OCI-LY3 (cell line): ENCODE measurements at regions not wholly inside any gene's neighbourhood (a gene's known extent, or its start where the extent isn't known, plus 50 kb on each side); places are given as distances from the start of the nearest gene placed in this dataset.
"Not testable (repeated sequence)": the region's sequence is repeated elsewhere in the genome, so short reads cannot be mapped to it uniquely, and the experiment has no call there.

ENCODE experiments used
- H2AFZ ChIP-seq: fragments of 200-600, 300-600 bp; shearing (Covaris generic); 2 replicates; pipeline ENCODE4 v1.6.0; 2014; ENCODE audit warnings: antibody characterized with exemption, low read depth, low read length
- H3K27ac ChIP-seq: fragments of 200-600, 300-600 bp; sonication (generic); 2 replicates; pipeline ENCODE4 v1.5.1; 2014; ENCODE audit warnings: mild to moderate bottlenecking, low read length, moderate library complexity, mixed read lengths
- H3K27me3 ChIP-seq: fragments of 200-600, 300-600 bp; sonication (generic); 2 replicates; pipeline ENCODE4 v1.6.1; 2014; ENCODE audit warnings: low read depth, low read length, mixed read lengths
- H3K36me3 ChIP-seq: fragments of 200-600, 300-600 bp; sonication (generic); replicated peaks from 2 replicates; pipeline ENCODE3; 2014; ENCODE audit warnings: low read depth, low read length, mixed read lengths
- H3K4me1 ChIP-seq: fragments of 300-600, 200-600 bp; sonication (generic); 2 replicates; pipeline ENCODE4 v1.6.1; 2014; ENCODE audit warnings: low read length, mixed read lengths
- H3K4me2 ChIP-seq: fragments of 200-600, 300-600 bp; sonication (generic); 2 replicates; pipeline ENCODE4 v1.6.1; 2014; ENCODE audit warnings: low read length, mixed read lengths
- H3K4me3 ChIP-seq: fragments of 300-600, 200-600 bp; sonication (generic); 2 replicates; pipeline ENCODE4 v1.5.1; 2014; ENCODE audit warnings: antibody characterized with exemption, mild to moderate bottlenecking, low read length, moderate library complexity
- H3K79me2 ChIP-seq: fragments of 300-600, 200-600 bp; shearing (Covaris generic); 2 replicates; pipeline ENCODE4 v1.6.1; 2014; ENCODE audit warnings: mild to moderate bottlenecking, low read length, mixed read lengths
- H3K9ac ChIP-seq: fragments of 300-600, 200-600 bp; shearing (Covaris generic); 2 replicates; pipeline ENCODE4 v1.6.0; 2014; ENCODE audit warnings: mild to moderate bottlenecking, low read length, moderate library complexity
- H3K9me3 ChIP-seq: fragments of 200-600, 300-600 bp; shearing (Covaris generic); 2 replicates; pipeline ENCODE4 v1.6.1; 2014; ENCODE audit warnings: low read length, mixed read lengths; ENCODE audit not compliant: insufficient read depth
- H4K20me1 ChIP-seq: fragments of 200-600, 300-600 bp; sonication (generic); 2 replicates; pipeline ENCODE4 v1.6.1; 2016; ENCODE audit warnings: low read length, mixed read lengths; ENCODE audit not compliant: insufficient read depth
- EZH2phosphoT487 ChIP-seq: fragments of 200-600 bp; shearing (Covaris generic); IDR thresholded peaks from 2 replicates; pipeline ENCODE4 v1.6.1; 2018; ENCODE audit warnings: antibody characterized with exemption, mixed run types, low read depth
- TF ChIP-seq, protein P1 (sequence below): fragments of 200-600, 300-600 bp; sonication (generic); IDR thresholded peaks from 2 replicates; pipeline ENCODE4 v1.5.1; 2014; ENCODE audit warnings: antibody characterized with exemption, low read length, low read depth

DNA sequence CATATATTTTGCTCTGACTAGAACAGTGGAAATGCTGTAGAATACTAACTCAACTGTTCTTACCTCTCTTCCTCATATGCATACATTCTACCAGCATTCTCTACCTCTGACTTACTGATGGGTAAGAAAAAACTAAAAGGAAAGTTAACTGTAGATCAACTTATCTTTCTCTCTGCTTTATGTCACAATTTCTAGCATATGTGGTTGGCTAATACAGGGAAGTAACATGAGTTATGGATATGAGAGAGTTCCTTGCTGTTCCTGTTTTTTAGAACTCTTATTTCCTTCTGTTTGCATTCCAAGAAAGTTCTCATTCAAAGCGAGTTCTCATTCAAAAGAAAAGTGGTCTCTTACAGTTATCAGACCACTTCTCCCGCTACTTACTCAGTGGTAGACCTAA, 226.8 kb upstream of the SGK1 start:
- no peak overlapping the region for H3K4me2 ChIP-seq
- no peaks in the 10 kb centered on the region for H3K27me3 ChIP-seq
- H4K20me1 ChIP-seq: no peaks in the 10 kb centered on the region
- no peak overlapping the region for H2AFZ ChIP-seq
- TF ChIP-seq, protein P1, sequence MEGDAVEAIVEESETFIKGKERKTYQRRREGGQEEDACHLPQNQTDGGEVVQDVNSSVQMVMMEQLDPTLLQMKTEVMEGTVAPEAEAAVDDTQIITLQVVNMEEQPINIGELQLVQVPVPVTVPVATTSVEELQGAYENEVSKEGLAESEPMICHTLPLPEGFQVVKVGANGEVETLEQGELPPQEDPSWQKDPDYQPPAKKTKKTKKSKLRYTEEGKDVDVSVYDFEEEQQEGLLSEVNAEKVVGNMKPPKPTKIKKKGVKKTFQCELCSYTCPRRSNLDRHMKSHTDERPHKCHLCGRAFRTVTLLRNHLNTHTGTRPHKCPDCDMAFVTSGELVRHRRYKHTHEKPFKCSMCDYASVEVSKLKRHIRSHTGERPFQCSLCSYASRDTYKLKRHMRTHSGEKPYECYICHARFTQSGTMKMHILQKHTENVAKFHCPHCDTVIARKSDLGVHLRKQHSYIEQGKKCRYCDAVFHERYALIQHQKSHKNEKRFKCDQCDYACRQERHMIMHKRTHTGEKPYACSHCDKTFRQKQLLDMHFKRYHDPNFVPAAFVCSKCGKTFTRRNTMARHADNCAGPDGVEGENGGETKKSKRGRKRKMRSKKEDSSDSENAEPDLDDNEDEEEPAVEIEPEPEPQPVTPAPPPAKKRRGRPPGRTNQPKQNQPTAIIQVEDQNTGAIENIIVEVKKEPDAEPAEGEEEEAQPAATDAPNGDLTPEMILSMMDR: no peak
- no peak for TF ChIP-seq EZH2phosphoT487
- H3K9ac ChIP-seq: no peak overlapping the region
- no peak overlapping the region for H3K27ac ChIP-seq
- H3K36me3 ChIP-seq: no peaks in the 10 kb centered on the region
- H3K4me1 ChIP-seq: no peaks in the 10 kb centered on the region
- H3K4me3 ChIP-seq: no peak overlapping the region
- H3K79me2 ChIP-seq: no peaks in the 10 kb centered on the region
- H3K9me3 ChIP-seq: no peaks in the 10 kb centered on the region

DNA sequence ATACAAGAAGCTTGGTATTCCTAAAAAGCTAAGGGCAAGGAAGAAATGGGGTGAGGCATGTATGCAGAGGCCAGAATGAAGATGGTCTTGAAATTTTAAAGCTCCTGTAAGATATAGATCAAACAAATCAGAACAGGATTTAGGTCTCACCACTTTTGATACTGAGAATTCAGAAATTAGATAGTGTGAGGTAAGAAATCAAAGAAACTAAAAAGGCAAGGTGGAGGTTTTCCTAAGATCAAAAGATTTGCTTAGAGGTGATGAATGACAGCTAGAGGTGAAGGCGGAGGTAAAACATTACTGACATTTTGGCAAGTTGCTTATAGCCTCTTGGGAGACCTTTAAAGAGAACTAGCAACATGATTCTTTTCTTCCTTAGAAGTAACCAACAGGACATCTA, 225.2 kb upstream of the SGK1 start:
- H3K4me3 ChIP-seq: no peak overlapping the region
- no peak overlapping the region for H3K27ac ChIP-seq
- H4K20me1 ChIP-seq: no peaks in the 10 kb centered on the region
- H3K9ac ChIP-seq: no peak overlapping the region
- H3K4me2 ChIP-seq: no peak overlapping the region
- H2AFZ ChIP-seq: no peak overlapping the region
- no peaks in the 10 kb centered on the region for H3K79me2 ChIP-seq
- TF ChIP-seq, protein P1: no peak
- no peak for TF ChIP-seq EZH2phosphoT487
- H3K36me3 ChIP-seq: no peaks in the 10 kb centered on the region
- H3K27me3 ChIP-seq: no peaks in the 10 kb centered on the region
- no peaks in the 10 kb centered on the region for H3K4me1 ChIP-seq
- no peaks in the 10 kb centered on the region for H3K9me3 ChIP-seq

DNA sequence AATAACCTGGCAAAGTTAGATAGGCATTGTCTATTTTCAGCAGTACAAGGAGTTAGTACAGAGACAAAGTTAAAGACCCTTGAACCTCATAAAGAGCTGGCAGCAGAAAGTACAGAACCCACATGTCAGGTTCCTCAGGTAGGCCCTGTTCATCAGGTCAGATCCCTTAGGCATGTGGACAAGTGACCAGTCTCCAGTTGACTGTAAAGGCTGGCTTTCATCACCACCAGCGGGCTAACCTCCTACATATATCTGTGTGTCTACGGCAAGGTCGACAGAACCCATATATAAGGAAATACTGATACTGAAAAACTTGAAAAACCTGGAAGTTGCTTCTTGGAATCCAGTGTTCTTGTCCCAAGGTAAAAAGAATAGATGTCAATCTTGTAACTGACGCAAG, 223.1 kb upstream of the SGK1 start:
- Histone ChIP-seq H3K79me2 (no peaks in the 10 kb centered on the region), H3K4me3 (no peak overlapping the region), H3K27ac (no peak overlapping the region), H3K36me3 (no peaks in the 10 kb centered on the region), H4K20me1 (no peaks in the 10 kb centered on the region), H3K9me3 (no peaks in the 10 kb centered on the region), H2AFZ (no peak overlapping the region), H3K9ac (no peak overlapping the region), H3K4me2 (no peak overlapping the region), H3K4me1 (no peaks in the 10 kb centered on the region), H3K27me3 (no peaks in the 10 kb centered on the region)
- TF ChIP-seq, protein P1: no peak
- TF ChIP-seq EZH2phosphoT487: no peak

DNA sequence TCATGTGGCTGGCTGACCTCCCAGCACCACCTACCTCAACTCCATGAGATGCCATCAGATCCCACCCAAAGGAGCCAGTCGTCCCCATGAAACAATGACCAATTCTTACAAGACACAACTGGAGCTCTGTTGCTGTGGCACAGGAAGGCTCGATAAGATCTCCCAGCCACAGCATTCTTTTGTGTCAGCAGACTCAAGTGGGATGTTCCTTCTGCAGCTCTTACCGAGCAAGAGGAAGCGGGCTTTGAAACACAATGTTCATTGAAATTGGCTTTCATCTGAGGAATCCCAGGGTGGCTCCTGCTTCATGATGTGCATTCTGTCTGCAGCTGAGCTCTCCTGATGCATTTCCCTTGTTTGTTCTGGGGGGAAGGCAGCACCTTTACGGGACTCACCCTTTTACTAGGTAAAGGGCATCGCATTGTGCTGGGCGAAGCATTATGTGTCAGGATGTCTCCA, 222.0 kb upstream of the SGK1 start:
- Histone ChIP-seq H3K36me3 (no peaks in the 10 kb centered on the region), H3K4me3 (no peak overlapping the region), H3K79me2 (no peaks in the 10 kb centered on the region), H4K20me1 (no peaks in the 10 kb centered on the region), H3K9me3 (no peaks in the 10 kb centered on the region), H3K4me1 (no peaks in the 10 kb centered on the region), H3K4me2 (no peak overlapping the region), H3K27ac (no peak overlapping the region), H3K27me3 (no peaks in the 10 kb centered on the region), H3K9ac (no peak overlapping the region), H2AFZ (no peak overlapping the region)
- no peak for TF ChIP-seq EZH2phosphoT487
- TF ChIP-seq, protein P1: no peak

DNA sequence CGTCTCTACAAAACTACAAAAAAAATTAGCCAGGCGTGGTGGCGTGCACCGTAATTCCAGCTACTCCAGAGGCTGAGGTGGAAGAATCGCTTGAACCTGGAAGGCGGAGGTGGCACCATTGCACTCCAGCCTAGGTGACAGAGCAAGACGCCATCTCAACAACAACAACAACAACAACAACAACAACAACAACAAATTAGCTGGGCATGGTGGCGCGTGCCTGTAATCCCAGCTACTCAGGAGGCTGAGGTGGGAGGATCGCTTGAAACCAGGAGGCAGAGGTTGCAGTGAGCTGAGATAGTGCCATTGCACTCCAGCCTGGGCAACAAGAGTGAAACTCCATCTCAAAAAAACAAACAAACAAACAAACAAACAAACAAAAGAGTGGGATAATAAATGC, 219.9 kb upstream of the SGK1 start:
- H4K20me1 ChIP-seq, H3K36me3 ChIP-seq, H3K4me3 ChIP-seq, H3K27me3 ChIP-seq, H3K4me1 ChIP-seq, H3K9ac ChIP-seq, H2AFZ ChIP-seq, H3K79me2 ChIP-seq, H3K9me3 ChIP-seq, H3K4me2 ChIP-seq, H3K27ac ChIP-seq: not testable (repeated sequence)
